NCI-H82 (cell line): ENCODE measurements at regions not wholly inside any gene's neighbourhood (a gene's known extent, or its start where the extent isn't known, plus 50 kb on each side); places are given as distances from the start of the nearest gene placed in this dataset.

Experiments used
- DNase-seq: peaks from one replicate; lab custom pipeline; 2025; lab: John Stamatoyannopoulos, UW

DNA sequence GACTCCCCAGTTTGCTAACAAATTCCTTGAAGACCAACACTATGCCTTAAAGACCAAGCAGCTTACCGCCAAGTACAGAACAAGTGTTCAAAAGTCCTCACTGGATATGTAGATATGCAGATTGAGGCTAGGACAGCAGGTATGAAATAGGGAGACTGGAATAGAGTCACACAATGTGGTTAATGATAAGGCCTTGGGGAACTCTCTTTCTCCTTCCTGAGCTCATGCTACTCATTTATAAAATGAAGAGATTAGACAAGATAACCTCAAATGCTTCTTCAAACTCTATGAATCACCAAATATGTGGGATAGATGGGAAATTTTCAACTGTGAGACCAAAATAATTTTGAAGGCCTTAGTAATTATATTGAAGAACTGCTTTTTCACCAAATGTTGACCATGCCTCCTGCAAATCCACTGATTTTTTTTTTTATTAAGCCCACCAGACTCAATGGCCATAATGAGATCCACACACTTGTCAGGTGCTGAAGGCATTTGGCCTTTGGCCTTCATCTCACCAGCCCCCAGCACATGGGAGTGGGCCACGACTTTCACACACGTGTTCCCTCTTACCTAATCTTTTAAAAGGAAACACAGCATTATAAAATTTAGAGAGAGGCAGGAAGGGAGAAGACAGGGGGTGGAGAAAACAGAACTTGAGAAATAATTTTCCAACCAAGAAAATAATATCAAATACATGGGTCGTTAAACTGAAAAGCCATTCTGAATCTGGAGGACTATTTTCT, 181.5 kb downstream of the EN1 start:
- no peak for DNase-seq

DNA sequence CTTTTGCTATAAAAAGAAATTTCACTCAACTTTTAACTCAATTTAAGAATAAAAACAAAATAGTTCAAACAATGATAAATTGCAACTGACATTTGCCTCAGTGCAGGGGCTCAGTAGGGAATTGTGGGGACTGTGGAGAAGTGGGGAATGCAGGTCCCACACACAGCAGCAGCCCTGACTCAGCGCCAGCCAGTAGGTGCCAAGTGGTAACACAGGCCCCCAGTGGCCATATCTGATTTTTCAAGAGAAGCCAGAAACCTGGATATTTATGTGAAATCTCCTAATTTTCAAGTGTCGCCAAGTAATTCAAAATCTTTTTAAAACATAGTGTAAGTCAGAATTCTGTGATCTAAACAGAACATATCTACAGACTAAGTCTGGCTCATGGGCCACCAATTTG, 186.3 kb downstream of the EN1 start:
- DNase-seq = no peak

DNA sequence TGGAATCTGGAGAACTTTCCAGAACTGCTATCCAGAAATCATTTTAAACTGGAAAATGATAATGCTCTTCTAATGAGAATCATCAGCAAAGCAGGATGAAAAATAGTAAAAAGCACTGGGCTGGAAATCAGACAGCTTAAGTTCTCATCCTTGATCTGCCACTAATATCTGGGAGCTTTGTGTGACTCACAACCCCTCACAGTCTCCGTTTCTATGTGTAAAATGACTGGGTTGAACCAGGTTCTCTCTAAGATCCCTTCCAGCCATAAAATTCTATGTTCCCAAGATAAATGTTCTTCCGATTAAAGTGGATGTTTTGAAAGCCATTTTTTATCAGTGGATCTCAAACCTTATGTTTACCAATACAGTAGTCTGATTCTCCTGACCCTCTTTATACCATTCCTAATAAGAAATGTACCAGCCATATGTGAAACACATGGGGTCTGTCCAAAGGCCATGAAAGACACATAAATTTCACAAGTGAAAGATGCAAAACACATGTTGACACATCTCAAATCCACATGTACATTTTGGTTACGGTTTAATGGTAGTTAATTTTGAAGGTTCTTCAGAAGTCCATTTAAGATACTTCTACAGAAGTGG, 188.8 kb downstream of the EN1 start:
- DNase-seq = no peak

DNA sequence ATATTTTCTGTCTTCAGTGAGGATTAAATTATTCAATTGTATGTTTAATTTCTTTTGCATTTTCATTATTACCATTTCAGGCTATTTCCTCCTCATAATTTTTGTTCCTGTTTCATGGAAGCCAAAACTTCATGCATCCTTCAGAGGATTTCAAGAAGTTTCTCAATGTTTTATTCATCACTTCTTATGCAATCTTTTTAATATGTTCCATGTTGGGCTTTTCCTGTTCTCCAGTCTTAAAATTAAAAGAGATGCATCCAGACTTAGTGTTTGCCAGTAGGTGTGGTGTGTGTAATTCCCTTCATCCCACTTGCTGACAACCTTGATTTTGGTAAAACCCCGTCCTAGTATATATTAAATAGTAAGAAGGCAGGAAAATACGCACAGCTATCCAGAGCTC, 190.0 kb downstream of the EN1 start:
- DNase-seq = no peak

DNA sequence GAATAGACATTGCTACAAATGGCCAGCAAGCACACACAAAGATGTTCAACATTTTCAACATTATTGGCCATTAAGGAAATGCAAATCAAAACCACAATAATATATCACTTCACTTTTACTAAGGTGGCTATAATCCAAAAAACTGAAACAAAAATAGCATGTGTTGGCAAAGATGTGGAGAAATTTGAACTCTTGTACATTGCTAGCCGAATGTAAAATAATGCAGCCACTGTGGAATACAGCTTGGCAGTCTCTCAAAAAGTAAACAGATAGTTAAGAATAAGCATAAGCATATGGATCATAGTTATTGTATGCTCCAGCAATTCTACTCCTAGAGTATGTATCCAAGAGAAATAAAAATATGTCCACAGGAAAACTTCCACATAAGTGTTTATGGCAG, 192.5 kb downstream of the EN1 start:
- no peak for DNase-seq

DNA sequence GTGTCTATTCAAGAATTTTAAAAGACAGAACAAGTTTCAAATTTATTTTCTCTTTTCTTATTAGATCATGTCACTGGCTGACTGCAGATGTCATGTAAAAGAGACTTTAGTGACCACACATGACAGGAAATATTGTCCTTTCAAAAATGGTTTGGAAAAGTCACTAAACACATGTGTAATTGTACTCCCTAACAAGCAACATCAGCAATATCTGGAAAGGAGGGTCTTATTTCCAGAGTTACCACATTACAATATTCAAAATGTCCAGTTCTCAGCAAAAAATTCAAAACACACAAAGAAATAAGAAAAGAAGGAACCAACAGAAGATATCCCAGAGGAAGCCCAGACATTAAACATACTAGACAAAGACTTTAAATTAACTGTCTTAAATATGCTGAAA, 197.1 kb downstream of the EN1 start:
- no peak for DNase-seq

DNA sequence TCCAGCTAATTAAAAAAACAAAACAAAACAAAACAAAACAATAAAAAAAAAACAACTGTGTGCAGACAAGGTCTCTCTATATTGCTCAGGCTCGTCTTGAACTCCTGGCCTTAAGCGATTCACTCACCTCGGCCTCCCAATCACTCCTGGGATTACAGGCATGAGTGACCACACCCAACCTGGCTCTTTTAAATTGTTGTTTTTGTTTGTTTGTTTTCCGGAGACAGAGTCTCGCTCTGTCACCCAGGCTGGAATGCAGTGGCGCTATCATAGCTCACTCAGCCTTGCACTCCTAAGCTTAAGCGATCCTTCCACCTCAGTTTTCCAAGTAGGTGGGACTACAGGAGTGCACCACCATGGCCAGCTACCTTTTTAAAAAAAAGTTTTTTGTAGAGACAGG, 201.6 kb downstream of the EN1 start:
- no peak for DNase-seq

DNA sequence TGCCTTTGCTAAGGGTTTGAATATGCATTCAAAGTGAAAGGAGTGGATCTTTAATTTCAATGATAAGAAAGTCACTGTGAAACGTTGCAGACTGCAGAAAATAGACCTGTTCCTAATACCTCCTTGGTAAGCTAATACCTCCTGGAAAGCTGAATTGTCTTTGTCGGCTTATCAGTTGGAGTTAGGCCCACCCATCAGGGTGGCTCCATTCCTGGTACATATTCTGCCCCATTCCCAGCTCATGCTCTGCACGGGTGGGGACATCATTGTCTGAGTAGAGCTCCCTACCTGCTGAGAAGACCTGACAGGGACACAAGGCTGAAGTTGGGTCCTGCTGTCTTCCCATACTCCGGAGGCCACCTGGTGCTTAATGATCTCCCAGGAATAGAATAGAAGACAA, 203.3 kb downstream of the EN1 start:
- DNase-seq = no peak

DNA sequence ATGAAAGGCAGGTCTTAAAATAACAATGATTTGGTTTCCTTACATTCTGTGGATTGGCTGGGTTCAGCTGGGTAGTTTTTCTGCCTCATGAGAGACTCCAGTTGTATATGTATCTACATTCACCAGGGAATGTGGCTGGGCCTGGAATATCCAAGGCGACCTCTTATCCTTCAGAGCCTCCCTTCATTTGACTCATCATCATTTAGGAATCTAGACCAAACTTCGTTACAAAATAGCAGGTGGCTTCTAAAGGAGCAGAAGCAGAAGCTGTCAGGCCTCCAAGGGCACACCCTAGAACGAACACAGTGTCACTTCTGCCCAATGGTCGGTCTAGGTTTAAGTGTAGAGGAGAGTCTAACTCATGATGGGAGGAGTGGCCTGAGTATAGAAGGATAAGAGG, 204.2 kb downstream of the EN1 start:
- DNase-seq = no peak

DNA sequence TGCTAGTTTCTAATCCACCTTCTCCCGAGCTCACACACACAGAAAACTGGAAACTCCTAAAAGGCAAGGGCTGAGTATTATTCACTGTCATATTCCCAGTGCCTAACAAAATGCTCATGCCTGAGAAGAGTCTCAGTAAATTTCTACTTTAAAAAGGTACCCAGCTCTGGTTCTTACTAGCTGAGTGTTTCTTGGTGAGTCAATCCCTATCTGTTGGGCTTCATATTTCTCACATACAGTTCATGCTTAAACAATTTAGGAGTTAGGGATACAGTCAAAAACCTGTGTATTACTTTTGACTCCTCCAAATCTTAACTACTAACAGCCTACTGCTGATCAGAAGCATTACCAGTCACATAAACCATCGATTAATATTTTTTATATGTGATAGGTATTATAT, 204.9 kb downstream of the EN1 start:
- no peak for DNase-seq

DNA sequence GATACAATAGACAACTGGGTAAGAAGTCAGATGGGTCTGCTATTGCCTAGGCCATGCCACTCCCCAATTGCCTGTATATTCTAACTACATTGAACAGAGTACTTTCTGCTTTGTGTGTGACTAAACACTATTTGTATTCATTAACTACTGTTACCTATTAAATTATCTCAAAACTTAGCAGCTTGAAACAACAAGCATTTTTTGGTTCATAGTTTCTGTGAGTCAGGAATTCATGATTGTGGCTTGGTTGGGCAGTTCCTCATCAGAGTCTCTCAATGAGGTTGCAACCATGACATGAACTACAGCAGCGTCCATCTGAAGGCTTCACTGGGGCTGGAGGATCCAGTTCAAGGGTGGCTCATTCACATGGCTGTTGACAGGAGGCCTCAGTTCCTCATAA, 205.7 kb downstream of the EN1 start:
- DNase-seq = no peak

DNA sequence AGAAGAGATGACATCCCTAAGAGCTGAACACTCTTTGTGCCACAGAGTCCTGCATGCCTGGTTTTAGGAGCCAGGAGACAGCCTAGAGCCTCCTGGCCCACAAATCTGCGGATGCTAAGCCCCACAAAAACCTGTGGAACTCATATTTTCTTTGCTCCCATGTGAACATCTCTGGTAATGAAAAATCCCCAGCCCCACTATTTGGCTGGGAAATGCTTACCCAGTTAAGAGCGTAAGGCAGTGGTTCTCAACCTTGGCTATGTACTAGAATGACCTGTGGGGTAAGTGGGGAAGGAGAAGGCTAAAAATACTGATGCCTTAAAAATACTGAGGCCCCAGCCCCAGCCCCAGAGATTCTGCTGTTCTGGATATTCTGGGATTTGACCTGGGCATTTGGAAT, 208.1 kb downstream of the EN1 start:
- DNase-seq = no peak

DNA sequence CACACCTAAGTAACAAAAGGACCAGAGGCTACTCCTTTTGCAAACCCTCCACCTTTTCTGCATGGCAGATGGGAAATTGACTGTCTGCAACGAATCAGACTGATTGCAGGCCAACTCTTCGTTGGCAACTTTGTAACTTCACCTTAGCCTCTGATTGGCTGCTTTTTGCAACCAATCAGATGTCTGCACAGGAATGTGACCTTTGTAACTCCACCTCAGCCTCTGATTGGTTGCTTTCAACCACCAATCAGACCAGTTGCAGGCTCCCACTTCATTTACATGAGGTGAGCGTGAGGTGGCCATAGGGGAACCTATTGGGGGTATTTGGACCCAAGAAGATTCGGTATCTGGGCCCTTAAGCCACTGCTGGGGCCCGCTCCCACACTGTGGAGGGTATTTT, 209.0 kb downstream of the EN1 start:
- DNase-seq = no peak

DNA sequence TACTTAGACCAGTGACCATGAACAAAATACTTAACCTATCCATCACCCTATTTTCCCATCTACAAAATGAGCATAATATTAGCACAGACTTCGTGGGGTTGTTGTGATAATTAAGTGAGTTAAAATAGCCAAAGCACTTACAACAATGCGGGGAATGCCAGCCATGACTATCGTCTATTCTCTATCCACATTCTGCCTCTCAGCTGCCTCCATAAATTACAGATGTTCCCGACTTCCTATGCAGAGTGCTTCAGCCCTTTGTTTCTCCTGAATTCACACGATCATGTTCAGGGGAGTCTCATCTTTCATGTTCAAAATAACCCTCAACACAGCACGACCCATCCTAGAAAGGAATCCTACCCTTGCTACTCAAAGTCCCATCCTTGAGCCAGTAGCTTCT, 211.6 kb downstream of the EN1 start:
- DNase-seq = no peak

DNA sequence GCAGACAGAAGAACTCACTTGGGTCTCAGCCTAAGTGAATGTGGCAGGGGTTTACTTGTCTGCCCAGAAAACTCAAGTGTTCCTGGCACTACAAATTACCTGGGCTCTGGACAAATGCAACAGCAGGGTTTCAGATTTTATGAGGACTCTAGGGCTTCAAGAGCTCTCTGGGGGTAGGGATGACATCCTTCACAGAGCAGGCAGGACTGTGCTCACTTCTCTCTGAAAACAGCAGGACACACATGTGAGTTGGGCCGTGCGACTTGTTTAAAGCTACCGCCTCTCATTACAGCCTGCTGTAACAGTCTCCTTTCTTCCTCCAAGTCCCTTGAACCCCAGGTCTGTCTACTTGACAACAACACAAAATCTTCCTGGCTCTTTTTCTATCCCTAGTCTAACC, 212.6 kb downstream of the EN1 start:
- no peak for DNase-seq

DNA sequence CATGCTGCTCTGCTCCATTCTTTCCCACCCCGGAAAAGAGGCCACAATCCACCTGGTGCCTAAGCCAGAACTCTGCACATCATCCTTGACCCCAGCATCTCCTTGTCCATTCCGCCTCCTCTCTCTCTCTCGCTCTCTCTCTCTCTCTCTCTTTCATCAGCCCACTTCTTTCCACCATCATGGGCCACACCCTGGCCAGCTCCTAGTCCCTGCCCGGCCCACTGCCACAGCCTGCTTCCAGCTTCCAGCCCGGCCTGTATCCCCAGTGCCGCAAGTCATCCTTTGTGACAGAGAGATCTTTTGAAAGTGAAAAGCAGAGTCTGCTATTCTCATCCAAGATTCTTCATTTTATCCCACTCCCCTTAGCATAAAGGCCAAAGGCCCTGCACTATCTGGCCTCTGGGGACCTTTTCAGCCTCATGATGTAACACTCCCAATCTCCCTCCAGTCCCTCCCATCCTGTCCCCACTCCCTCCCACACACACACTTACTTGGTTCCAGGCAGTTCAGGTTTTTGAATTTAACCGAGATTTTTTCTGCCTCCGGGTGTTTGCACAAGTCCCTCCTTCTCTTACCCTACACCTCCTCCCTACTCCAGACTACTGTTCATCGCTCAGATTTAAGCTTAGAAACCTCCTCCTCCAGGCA, 214.0 kb downstream of the EN1 start:
- DNase-seq = no peak

DNA sequence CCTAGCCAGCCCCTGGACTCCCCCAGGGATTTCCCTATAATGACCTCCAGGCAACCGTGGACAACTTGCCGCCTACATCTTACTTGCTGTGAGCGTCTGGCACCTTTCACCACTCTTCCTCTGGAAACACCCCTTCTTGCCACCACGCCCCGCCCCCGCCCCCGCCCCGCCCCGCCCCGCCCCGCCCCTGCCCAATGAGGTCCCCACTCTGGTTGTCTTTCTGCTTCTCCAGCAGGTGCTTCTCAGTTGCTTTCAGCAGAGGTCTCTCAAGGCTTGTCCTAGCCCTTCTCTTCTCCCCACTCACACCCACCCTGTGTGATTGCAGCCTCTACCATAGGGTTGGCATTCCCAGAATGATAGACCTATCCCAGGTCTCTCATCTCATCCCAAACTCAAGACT, 214.5 kb downstream of the EN1 start:
- no peak for DNase-seq

DNA sequence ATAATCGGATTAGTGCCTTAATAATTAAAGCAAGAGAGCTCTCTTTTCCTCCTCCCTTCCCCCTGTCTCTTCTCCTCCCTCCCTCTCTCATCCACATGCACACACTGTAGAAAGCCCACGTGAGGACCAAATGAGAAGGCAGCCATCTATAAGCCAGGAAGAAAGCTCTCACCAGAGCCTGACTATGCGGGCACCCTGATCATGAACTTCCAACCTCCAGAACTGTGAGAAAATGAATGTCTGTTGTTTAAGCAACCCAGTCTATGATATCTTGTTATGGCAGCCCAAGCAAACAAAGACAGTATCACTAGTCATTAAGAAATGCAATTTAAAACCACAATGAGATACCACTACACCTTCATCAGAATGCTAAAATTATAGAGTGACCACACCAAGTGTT, 220.3 kb downstream of the EN1 start:
- peak; percentile 91 for DNase-seq

DNA sequence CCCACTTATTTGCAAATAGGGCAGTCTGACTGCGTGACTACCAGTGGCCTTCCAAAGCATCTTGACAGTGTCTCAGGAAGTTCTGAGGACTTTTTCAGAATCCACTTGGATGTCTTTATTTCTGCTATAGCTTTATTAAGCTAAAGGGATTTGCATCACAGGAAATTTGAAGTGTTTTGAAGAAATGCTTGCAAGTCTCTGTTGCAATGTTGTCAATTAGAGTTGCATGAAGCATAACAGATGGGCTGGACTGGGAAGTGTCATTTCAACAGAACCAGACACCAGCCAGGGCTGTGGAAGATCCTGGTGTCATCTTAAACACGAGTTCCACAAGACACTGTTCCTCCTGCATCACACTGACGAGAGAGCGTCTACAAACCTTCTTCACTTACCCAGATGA, 224.5 kb downstream of the EN1 start:
- DNase-seq = no peak

DNA sequence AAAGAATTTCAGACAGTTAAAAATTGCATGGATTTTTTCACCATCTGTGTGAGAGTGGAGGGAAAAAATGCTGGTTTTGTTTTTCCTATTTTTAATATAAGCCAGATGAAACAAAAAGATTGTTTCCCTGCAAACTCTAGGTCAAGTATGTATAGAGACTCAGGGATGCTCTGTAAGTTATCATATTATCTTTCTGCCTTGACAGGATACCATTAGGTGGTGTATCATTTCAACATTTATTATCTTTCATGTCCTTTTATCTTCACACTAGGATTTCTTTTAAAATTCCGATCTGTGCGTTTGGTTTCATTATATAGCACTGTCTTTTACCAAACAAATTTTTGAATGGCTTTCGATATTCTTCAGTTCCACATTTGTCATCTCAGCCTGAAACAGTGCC, 225.3 kb downstream of the EN1 start:
- no peak for DNase-seq

DNA sequence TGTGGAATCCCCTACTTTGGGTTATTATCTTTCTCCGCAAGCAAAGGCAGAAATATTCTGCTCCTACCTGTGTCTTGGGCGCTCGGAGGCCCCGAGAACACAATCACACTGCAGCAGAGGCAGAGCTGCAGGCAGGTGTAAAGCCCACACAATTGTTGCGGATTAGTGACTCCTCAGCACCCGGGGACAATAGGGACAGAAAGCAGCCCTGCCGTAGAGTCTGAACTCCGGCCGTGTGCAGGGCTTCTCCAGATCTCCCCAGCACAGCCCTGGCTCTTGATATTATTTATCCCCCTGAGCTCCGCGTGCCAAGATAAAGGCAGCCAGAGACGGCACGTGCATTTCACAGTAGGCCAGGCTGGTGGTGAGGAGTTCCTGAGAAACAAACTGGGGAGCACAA, 229.2 kb downstream of the EN1 start:
- DNase-seq = no peak

DNA sequence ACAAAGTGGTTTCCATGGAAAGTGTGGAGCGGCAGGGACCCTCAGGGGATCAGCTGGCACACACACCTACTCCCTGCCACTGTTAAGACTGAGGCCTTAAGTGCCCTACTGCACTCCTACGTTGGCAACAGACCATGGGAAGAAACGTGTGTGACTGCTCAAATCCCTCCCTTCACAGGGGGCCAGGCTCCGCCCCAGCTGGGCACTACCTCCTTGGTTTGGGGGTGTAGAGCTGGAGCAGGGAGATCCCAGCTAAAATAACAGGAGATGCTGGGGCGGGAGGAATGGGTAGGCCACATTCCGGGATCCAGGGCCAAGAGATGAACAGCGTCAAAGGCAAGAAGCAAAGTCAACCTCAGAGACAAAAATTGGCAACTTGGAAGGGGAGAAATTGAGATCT, 231.0 kb downstream of the EN1 start:
- DNase-seq = no peak

DNA sequence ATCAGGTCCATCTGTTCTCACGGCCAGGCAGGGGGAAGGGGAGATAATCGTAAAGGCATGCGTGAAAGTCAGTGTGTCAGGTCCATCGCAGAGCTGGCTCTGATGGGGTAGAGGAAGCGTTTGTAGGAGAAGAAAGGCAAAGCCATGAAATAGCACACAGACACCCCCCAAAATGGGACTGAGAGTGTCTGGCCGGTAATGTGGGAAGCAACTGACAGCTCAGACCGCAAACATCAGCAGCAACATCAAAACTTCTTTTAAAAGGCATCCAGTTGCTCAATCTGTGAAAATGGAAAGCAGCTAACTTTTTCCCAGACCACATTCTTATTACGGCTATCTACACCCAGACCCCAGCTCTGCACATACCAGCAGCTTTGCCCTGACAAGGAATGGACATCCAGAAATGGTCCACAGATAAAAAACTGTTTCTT, 232.6 kb downstream of the EN1 start:
- no peak for DNase-seq

DNA sequence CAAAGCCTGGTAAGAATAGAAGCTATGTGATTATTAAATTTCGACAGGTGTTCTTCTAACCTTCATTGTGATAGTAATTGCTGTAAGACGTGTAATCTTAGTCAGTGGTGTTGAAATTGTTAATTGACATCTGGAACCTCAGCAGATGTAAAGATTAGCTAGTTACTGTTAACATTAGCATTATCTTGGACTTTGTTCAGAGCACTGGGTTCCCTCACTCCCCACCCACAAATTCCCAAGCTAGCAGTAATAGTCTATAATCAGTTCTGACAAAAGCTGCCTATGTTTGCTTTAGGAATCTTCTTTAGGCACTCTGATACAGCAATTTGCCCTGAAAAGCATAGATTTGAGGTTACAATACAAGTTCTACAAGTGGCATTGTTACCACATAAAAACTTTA, 233.7 kb downstream of the EN1 start:
- no peak for DNase-seq
